Anterior cingulate cortex (tissue), 58 donors: ENCODE measurements at regions not wholly inside any gene's neighbourhood (a gene's known extent, or its start where the extent isn't known, plus 50 kb on each side); places are given as distances from the start of the nearest gene placed in this dataset.

Source experiments
- DNase-seq, 58 donors: peaks; one replicate each; lab custom pipeline; 2025; lab: John Stamatoyannopoulos, UW

DNA sequence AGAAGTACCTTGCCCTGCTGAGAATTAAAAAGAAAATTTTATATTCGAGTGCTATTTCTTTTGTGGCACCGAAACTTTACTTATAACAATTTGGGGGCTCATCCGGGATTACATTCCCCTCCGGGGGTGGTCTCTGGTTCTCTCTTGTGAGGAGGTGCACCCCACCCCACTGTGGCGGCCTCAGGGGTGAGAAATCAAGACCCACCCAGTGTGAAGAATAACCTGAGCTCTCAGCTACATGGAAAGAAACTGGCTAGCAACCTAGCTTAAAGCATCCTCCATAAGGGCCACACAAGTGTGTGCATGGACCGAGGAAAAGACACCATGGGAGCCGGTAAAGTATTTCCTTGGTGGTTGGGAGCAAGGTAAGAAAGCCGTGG is 50.9 kb upstream of the ANKRD10 start:
- no peak for DNase-seq

- DNase-seq: no peak
Observed at GRCh38 chr13:110965038-110965754, 50.3 kb upstream of the ANKRD10 start.
